Activated T-cell treated with anti-CD3 and anti-CD28 coated beads, Interleukin-2, amount 50 U/mL, for 72 hours (primary cell): ENCODE measurements at regions not wholly inside any gene's neighbourhood (a gene's known extent, or its start where the extent isn't known, plus 50 kb on each side); places are given as distances from the start of the nearest gene placed in this dataset.

Source experiments
- ATAC-seq, 2 donors: fragments of 150-1000 bp; cut with Tn5 transposase; replicated peaks in 1 of 2; 2 replicates each; pipeline ENCODE4 v1.10.0; 2021; ENCODE audit warnings: moderate library complexity in 2 of 2, mild to moderate bottlenecking in 1 of 2
- DNase-seq, 2 donors: peaks; one replicate each; pipeline ENCODE4 v3.0.0; 2021 to 2022; ENCODE audit warnings: mixed read lengths in 1 of 2
- H3K27ac Mint-ChIP-seq: one replicate; pipeline ENCODE4 v1.8.0; 2022; ENCODE audit warnings: mild to moderate bottlenecking, moderate library complexity, mixed read lengths
- H3K27me3 Mint-ChIP-seq: one replicate; pipeline ENCODE4 v1.8.0; 2022; ENCODE audit warnings: low read depth, mixed read lengths
- H3K36me3 Mint-ChIP-seq, 2 donors: one replicate each; pipeline ENCODE4 v1.8.0; 2022; ENCODE audit warnings: mixed read lengths in 2 of 2, mild to moderate bottlenecking in 1 of 2; ENCODE audit not compliant: insufficient read depth in 2 of 2
- H3K4me1 Mint-ChIP-seq: one replicate; pipeline ENCODE4 v1.8.0; 2022; ENCODE audit warnings: low read depth, mixed read lengths
- H3K4me3 Mint-ChIP-seq, 2 donors: one replicate each; pipeline ENCODE4 v1.8.0; 2022; ENCODE audit warnings: mild to moderate bottlenecking in 2 of 2, mixed read lengths in 2 of 2, moderate library complexity in 2 of 2
- H3K9me3 Mint-ChIP-seq, 2 donors: one replicate each; pipeline ENCODE4 v1.8.0; 2022; ENCODE audit warnings: mixed read lengths in 2 of 2

GRCh38 chr12:92571169-92571568, 131.6 kb upstream of the PLEKHG7 start:
- Mint-ChIP-seq H3K36me3 (peaks cover 4 to 7% of the 10 kb centered on the region in 2 donors), H3K27me3 (no peaks in the 10 kb centered on the region)
- ATAC-seq, result no peak

GRCh38 chr12:92570056-92570753, 132.6 kb upstream of the PLEKHG7 start:
- H3K9me3 Mint-ChIP-seq, result no peaks in the 10 kb centered on the region
- peak; percentile 89 to 92 for ATAC-seq
- H3K4me3 Mint-ChIP-seq, result no peak overlapping the region
- peaks cover 6 to 7% of the 10 kb centered on the region in 2 donors for H3K36me3 Mint-ChIP-seq
- DNase-seq, result peak; percentile 31 to 53
- no peak overlapping the region for H3K27ac Mint-ChIP-seq
- H3K4me1 Mint-ChIP-seq, result peaks cover 26% of the 10 kb centered on the region
- no peaks in the 10 kb centered on the region for H3K27me3 Mint-ChIP-seq

More at GRCh38 chr12:92571169-92571568, 131.6 kb upstream of the PLEKHG7 start:
- no peak overlapping the region for H3K27ac Mint-ChIP-seq
- DNase-seq, result no peak
- no peak overlapping the region for H3K4me3 Mint-ChIP-seq
- H3K4me1 Mint-ChIP-seq, result peaks cover 25% of the 10 kb centered on the region
- H3K9me3 Mint-ChIP-seq, result no peaks in the 10 kb centered on the region

DNA sequence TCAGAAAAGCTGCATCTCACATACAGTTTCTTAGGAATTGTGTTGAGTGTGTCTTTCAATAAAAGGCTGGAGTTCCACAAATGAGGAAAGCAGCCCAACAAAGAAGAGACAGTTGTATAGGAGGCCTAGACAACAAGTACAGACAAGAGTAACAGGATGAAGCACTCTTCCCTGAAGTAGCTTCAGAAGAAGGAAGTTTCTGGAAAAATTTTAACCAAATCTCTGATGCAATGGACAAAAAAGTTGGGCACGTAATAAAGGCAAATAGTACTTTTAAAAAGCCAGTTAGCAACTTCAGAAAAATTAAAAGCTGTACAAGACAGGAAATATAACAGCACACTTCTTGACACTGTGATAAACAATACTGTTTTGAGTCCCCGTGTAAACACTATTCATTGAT, 134.1 kb upstream of the PLEKHG7 start:
- Mint-ChIP-seq H3K4me1 (peaks cover 26% of the 10 kb centered on the region), H3K4me3 (no peak overlapping the region), H3K27me3 (no peaks in the 10 kb centered on the region), H3K27ac (no peak overlapping the region), H3K36me3 (peaks cover 6 to 7% of the 10 kb centered on the region in 2 donors), H3K9me3 (no peaks in the 10 kb centered on the region)
- DNase-seq (no peak), ATAC-seq (no peak)

GRCh38 chr12:92566448-92567019, 136.3 kb upstream of the PLEKHG7 start:
- H3K4me3 Mint-ChIP-seq, result no peak overlapping the region
- DNase-seq, result no peak
- no peaks in the 10 kb centered on the region for H3K27me3 Mint-ChIP-seq
- H3K9me3 Mint-ChIP-seq, result no peaks in the 10 kb centered on the region
- H3K4me1 Mint-ChIP-seq, result peaks cover 35% of the 10 kb centered on the region
- peaks cover 5 to 9% of the 10 kb centered on the region in 2 donors for H3K36me3 Mint-ChIP-seq
- no peak for ATAC-seq
- no peak overlapping the region for H3K27ac Mint-ChIP-seq

DNA sequence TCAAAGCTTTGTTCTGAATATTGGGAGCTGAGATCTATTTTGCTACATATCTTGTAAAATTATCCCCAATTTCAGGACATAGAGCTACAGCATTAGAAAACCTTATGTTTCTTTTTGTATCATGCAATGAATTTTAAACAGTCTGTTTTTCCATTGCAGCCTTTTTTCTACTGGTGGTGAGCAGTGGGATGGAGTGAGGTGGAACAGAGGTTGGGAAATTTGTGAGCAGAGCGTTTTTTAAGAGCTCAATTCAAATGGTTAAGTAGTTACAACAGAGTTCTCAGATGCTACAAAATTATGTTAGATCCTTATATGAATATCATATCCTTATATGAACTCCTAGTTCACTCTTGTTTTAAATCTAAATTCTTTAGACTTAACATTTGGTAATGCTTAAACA, 139.0 kb upstream of the PLEKHG7 start:
- Mint-ChIP-seq H3K27ac (peak overlapping the region; percentile 15), H3K4me1 (peaks cover 41% of the 10 kb centered on the region), H3K9me3 (no peaks in the 10 kb centered on the region), H3K4me3 (no peak overlapping the region), H3K36me3 (peaks cover 8 to 9% of the 10 kb centered on the region in 2 donors), H3K27me3 (no peaks in the 10 kb centered on the region)
- DNase-seq (no peak), ATAC-seq (no peak)

DNA sequence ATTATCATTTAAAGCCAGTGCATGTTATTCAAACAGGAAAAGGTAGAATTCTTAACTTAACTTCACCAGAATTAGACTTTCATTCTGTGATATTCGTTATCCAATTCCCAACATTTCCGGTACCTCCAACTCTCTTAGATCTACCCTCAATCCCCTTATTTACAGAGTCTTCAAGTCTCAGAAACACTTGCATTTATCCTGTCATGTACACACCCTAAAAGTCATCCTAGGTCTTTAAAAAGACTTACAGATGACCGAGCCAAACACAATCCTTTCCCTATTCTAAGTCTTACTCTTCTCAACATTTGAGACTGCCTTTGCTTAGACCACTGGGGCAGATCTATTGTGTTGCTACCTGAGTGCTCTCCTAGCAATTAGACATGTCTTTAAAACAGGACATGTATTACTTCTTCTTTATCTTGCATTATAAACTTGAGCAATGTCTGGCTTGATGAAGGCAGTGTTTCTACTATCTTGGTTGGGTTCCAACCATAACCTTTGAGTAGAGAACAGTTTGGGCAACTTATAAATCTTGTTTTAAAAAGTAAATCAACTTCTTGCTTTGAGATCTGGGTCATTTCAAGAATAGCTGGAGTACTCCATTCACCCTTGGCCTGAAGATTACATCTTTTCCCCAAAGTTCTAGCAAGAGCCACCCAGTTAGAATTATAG, 140.6 kb upstream of the PLEKHG7 start:
- H3K27ac Mint-ChIP-seq, result no peak overlapping the region
- H3K4me1 Mint-ChIP-seq, result peaks cover 39% of the 10 kb centered on the region
- H3K27me3 Mint-ChIP-seq, result no peaks in the 10 kb centered on the region
- ATAC-seq, result no peak
- peaks cover 0 to under 1% of the 10 kb centered on the region in 2 donors for H3K9me3 Mint-ChIP-seq
- peaks cover 7 to 10% of the 10 kb centered on the region in 2 donors for H3K36me3 Mint-ChIP-seq
- H3K4me3 Mint-ChIP-seq, result peak overlapping the region in 1 of 2 donors; percentile 5
- DNase-seq, result no peak

GRCh38 chr12:92561543-92561899, 141.3 kb upstream of the PLEKHG7 start:
- H3K36me3 Mint-ChIP-seq, result peaks cover 4 to 9% of the 10 kb centered on the region in 2 donors
- ATAC-seq, result no peak
- peaks cover 33% of the 10 kb centered on the region for H3K4me1 Mint-ChIP-seq
- no peak overlapping the region for H3K27ac Mint-ChIP-seq
- H3K27me3 Mint-ChIP-seq, result no peaks in the 10 kb centered on the region
- peaks cover 0 to 2% of the 10 kb centered on the region in 2 donors for H3K9me3 Mint-ChIP-seq
- DNase-seq, result no peak
- peak overlapping the region in 1 of 2 donors; percentile 22 for H3K4me3 Mint-ChIP-seq

DNA sequence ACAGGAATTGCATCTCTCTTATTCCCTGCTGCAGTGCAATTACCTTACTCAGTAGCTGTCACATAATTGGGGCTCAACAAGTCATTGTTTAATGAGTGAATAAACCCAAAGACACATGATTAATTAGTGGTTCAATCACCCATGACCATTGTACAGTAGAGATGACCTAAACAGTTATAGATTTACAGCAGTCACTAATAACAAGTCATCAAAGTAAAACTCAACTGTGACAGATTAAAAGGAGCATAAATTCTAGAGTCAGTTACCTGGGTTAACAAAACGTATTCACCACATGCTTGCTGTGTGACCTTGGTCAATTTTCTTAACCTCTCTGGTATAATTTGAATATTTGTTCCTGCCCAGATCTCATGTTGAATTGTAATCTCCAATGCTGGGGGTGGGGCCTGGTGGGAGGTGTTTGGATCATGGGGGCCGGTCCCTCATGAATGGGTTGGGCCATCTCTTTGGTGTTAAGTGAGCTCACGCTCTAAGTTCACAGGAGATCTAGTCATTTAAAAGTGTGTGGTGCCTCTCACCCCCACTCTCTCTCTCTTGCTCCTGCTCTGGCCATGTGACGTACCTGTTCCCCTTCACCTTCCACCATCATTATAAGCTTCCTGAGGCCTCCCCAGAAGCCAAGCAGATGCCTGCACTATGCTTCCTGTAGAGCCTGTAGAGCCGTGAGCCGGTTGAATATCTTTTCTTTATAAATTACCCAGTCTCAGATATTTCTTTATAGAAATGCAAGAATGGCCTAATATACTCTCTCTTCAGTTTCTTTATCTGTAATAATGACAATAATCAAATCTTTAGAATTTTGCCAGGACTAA, 141.9 kb upstream of the PLEKHG7 start:
- ATAC-seq, result no peak
- Mint-ChIP-seq H3K27me3 (no peaks in the 10 kb centered on the region), H3K4me3 (peak overlapping the region in 1 of 2 donors; percentile 22), H3K36me3 (peaks cover 4 to 8% of the 10 kb centered on the region in 2 donors), H3K4me1 (peaks cover 28% of the 10 kb centered on the region), H3K27ac (peak overlapping the region; percentile 3), H3K9me3 (peaks cover 0 to 2% of the 10 kb centered on the region in 2 donors)
- DNase-seq, result no peak

- H3K36me3 Mint-ChIP-seq, result peaks cover 6% of the 10 kb centered on the region in 2 donors
- peaks cover 22% of the 10 kb centered on the region for H3K4me1 Mint-ChIP-seq
- H3K27me3 Mint-ChIP-seq, result no peaks in the 10 kb centered on the region
- DNase-seq (no peak), ATAC-seq (peak; percentile 35 to 49)
- peak overlapping the region; percentile 89 for H3K27ac Mint-ChIP-seq
- H3K4me3 Mint-ChIP-seq, result peak overlapping the region; percentile 61 to 67
- H3K9me3 Mint-ChIP-seq, result peaks cover 0 to 2% of the 10 kb centered on the region in 2 donors
Measured at GRCh38 chr12:92558806-92559205, 144.0 kb upstream of the PLEKHG7 start.

DNA sequence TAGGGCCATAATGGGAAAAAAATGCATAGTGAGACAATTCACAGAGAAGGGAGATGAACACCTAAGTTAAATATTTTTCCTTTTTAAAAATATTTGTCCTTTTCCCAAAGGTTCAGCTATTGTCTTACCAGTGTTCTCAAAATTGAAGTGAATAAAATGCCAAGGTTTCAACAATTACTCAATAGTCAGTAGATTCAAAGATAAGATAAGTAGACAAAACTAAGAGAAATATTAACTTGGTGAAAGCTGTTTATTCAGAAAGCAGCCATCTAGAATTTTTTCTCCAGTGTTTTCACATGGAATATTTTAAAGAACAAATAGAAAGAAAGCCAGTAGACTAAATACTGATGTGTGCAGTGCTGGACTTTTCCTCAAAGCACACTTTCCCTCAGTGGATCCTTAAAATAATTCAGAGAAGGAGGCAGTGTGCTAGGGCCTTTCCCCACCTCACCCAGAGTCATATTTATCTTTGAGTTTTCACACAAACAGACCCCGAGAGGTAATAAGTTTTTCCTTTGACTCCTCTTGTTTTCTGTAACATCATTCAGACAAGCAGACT, 144.5 kb upstream of the PLEKHG7 start:
- H3K36me3 Mint-ChIP-seq, result peaks cover 6% of the 10 kb centered on the region in 2 donors
- H3K27me3 Mint-ChIP-seq, result no peaks in the 10 kb centered on the region
- no peak for DNase-seq
- peak in 1 of 2 donors; percentile 29 for ATAC-seq
- peaks cover 0 to 2% of the 10 kb centered on the region in 2 donors for H3K9me3 Mint-ChIP-seq
- H3K4me1 Mint-ChIP-seq, result peaks cover 16% of the 10 kb centered on the region
- H3K4me3 Mint-ChIP-seq, result peak overlapping the region; percentile 61 to 67
- peak overlapping the region; percentile 89 for H3K27ac Mint-ChIP-seq

- no peak for DNase-seq
- Mint-ChIP-seq H3K27me3 (no peaks in the 10 kb centered on the region), H3K36me3 (peaks cover 6% of the 10 kb centered on the region in 2 donors), H3K27ac (peak overlapping the region; percentile 89), H3K9me3 (peaks cover 0 to 2% of the 10 kb centered on the region in 2 donors), H3K4me1 (peaks cover 14% of the 10 kb centered on the region), H3K4me3 (peak overlapping the region; percentile 67 to 77)
- ATAC-seq, result peak; percentile 5 to 6
Measured at GRCh38 chr12:92557422-92557724, 145.4 kb upstream of the PLEKHG7 start.

GRCh38 chr12:92556637-92557421, 146.0 kb upstream of the PLEKHG7 start:
- Mint-ChIP-seq H3K4me3 (peak overlapping the region; percentile 67 to 77), H3K27me3 (no peaks in the 10 kb centered on the region), H3K4me1 (peaks cover 8% of the 10 kb centered on the region), H3K9me3 (peaks cover 0 to 2% of the 10 kb centered on the region in 2 donors), H3K27ac (peak overlapping the region; percentile 89), H3K36me3 (peaks cover 3 to 6% of the 10 kb centered on the region in 2 donors)
- DNase-seq (no peak), ATAC-seq (peak; percentile 53 to 65)
